ENCODE measurements at regions not wholly inside any gene's neighbourhood (a gene's known extent, or its start where the extent isn't known, plus 50 kb on each side); places are given as distances from the start of the nearest gene placed in this dataset.

GRCh38 chr4:30836231-30836630 lies 116.1 kb downstream of the PCDH7 start:
- DNase-seq (ENCODE audit: low read depth): no peak
- TF ChIP-seq CTCF (conservative IDR thresholded peaks at IDR 0.05; ENCODE audit: low read length): no peak
- H3K4me3 ChIP-seq (ENCODE audit: low read length): no peak overlapping the region

DNA sequence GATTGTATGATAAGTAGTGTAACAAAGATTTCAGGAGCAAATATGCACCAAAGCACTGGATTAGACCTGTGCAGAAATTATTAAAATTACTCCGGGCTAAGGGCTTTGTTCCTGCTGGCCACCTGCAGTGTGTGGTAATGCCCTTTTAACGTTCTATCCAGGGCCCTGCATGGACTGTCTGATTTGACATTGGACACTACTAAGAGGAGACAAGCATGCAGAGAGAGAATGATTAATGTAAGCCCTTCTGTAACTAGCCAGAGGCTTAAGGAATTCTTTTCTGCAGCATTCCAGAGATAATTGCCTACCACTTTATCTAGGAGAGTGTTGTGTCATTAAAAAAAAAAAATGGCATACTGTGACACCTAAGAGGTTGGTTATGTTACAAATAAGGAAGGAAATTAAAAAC lies 117.0 kb downstream of the PCDH7 start:
- TF ChIP-seq CTCF (conservative IDR thresholded peaks at IDR 0.05; ENCODE audit: low read length): no peak
- H3K4me3 ChIP-seq (ENCODE audit: low read length): no peak overlapping the region
- DNase-seq (ENCODE audit: low read depth): no peak

DNA sequence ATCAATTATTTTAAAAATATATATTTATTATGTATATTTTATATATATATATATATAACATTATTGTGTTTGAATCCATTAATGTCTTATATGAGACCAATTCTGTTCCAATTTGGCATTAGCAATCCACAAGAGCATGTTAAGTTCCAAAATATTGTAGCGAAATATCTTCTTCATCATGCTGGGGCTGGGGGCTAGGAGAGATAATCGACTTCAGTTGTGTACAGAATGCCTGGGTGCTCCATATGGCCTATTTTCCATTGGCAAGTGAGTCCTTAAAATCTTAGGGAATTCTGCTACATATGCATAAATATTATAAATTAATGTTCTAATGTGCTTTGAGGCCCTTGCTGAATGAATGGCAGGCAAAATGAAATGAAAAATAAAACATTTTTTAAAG lies 117.7 kb downstream of the PCDH7 start:
- no peak overlapping the region for H3K4me3 ChIP-seq (ENCODE audit: low read length)
- no peak for DNase-seq (ENCODE audit: low read depth)

DNA sequence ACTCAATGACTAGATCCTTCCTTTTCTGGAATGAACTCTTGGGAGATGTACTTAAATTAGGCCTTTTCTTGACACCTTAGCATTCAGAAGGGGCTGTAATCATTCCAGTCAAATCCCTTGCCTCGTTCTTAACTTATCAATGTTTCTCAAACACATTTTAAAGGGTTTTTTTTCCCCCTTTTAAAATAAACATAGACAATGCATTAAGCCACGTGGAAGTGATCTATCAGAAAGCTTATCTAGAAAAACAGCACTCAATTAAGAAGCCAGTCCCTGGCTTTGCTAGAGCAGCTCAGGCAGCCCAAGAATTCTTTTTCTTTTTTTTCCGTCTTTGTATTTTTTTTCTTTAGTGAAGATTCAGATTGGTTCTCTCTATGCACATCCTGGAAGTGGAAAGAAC lies 118.2 kb downstream of the PCDH7 start:
- no peak for TF ChIP-seq CTCF (conservative IDR thresholded peaks at IDR 0.05; ENCODE audit: low read length)
- DNase-seq (ENCODE audit: low read depth): no peak

More for the DNA sequence above, 117.7 kb downstream of the PCDH7 start:
- TF ChIP-seq CTCF (conservative IDR thresholded peaks at IDR 0.05; ENCODE audit: low read length): no peak

DNA sequence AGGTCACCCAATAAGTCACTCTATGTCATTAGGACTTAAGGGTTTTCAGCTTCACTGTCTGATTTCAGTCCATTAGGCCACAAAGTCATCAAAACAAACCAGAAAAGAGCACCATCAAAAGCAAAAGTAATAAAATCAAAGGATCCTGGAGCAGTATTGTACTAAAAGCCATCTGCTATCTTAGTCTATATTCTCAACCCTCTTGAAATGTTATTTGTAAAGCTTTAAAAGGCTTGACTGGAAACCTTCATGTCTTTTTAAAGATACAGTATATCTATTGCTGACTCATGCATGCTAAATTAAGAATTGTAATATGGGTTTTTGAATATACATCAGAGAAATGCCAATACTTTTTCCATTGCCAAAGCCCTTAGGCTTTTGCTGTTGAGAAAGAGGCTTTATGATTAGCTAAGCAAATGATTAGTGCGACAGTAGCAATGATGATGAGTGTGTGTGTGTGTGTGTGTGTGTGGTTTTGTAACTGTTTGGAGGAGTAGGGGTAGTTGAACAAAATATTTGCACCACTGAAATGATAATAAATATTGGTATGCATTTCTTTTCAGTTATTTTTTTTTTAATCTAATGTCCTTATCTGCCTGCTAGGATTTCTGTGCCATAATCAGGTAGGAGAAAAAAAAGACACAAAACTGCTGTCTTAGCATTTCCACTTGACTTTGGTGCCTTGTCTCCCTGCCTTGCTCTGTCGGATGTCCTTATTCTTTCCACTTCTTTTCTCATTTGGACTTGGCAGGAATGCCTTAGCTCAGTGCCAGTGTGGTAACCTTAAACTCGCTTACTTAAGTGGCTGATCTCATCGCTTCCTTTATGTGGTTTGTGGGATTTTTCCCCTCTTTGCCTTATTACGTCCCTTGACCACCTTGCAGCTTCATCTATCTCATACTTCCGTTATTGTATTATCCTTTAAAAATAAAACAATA lies 119.7 kb downstream of the PCDH7 start:
- no peak for DNase-seq (ENCODE audit: low read depth)
- H3K4me3 ChIP-seq (ENCODE audit: low read length): no peak overlapping the region
- TF ChIP-seq CTCF (conservative IDR thresholded peaks at IDR 0.05; ENCODE audit: low read length): no peak

More for the DNA sequence above, 118.2 kb downstream of the PCDH7 start:
- H3K4me3 ChIP-seq (ENCODE audit: low read length): no peak overlapping the region

GRCh38 chr4:30840571-30840970 lies 120.4 kb downstream of the PCDH7 start:
- no peak overlapping the region for H3K4me3 ChIP-seq (ENCODE audit: low read length)
- TF ChIP-seq CTCF (conservative IDR thresholded peaks at IDR 0.05; ENCODE audit: low read length): no peak
- DNase-seq (ENCODE audit: low read depth): no peak

- H3K4me3 ChIP-seq (ENCODE audit: low read length): no peak overlapping the region
- TF ChIP-seq CTCF (conservative IDR thresholded peaks at IDR 0.05; ENCODE audit: low read length): no peak
- no peak for DNase-seq (ENCODE audit: low read depth)
Observed at GRCh38 chr4:30842142-30842541, 122.0 kb downstream of the PCDH7 start.
